Mesendoderm (in vitro differentiated cells): ENCODE measurements at regions not wholly inside any gene's neighbourhood (a gene's known extent, or its start where the extent isn't known, plus 50 kb on each side); places are given as distances from the start of the nearest gene placed in this dataset.
"Not testable (repeated sequence)": the region's sequence is repeated elsewhere in the genome, so short reads cannot be mapped to it uniquely, and the experiment has no call there.

Experiments
- DNase-seq: peaks from one replicate; pipeline ENCODE4 v3.0.0; 2013
- H2AK5ac ChIP-seq: 2 replicates; pipeline ENCODE4 v1.6.1; 2013; ENCODE audit warnings: low read length, inconsistent platforms
- H2BK120ac ChIP-seq: 2 replicates; pipeline ENCODE4 v1.6.1; 2013; ENCODE audit warnings: low read depth, mild to moderate bottlenecking, low read length, moderate library complexity, mixed read lengths
- H2BK15ac ChIP-seq: replicated peaks from 2 replicates; pipeline ENCODE4 v1.6.1; 2013; ENCODE audit warnings: low read depth, mild to moderate bottlenecking, moderate library complexity
- H2BK5ac ChIP-seq: 2 replicates; pipeline ENCODE4 v1.6.1; 2013; ENCODE audit warnings: low read length, inconsistent platforms
- H3K18ac ChIP-seq: 2 replicates; pipeline ENCODE4 v1.6.1; 2013; ENCODE audit warnings: mild to moderate bottlenecking, low read length, mixed read lengths
- H3K23ac ChIP-seq: one replicate; pipeline ENCODE4 v1.6.1; 2013; ENCODE audit warnings: low read length
- H3K27ac ChIP-seq: 2 replicates; pipeline ENCODE4 v1.5.1; 2013; ENCODE audit warnings: low read depth, mild to moderate bottlenecking, inconsistent platforms, low read length, moderate library complexity
- H3K27me3 ChIP-seq: 2 replicates; pipeline ENCODE4 v1.6.1; 2013; ENCODE audit warnings: low read length, control low read depth, mild to moderate bottlenecking, inconsistent platforms; ENCODE audit not compliant: insufficient read depth, poor library complexity
- H3K36me3 ChIP-seq: 2 replicates; pipeline ENCODE4 v1.6.1; 2013; ENCODE audit warnings: low read length, inconsistent platforms; ENCODE audit not compliant: control insufficient read depth, insufficient read depth
- H3K4ac ChIP-seq: one replicate; pipeline ENCODE4 v1.6.1; 2013; ENCODE audit warnings: low read depth, mild to moderate bottlenecking, low read length, moderate library complexity
- H3K4me1 ChIP-seq: 2 replicates; pipeline ENCODE4 v1.6.1; 2013; ENCODE audit warnings: low read depth, low read length, inconsistent platforms; ENCODE audit not compliant: control insufficient read depth
- H3K4me2 ChIP-seq: 2 replicates; pipeline ENCODE4 v1.6.1; 2013; ENCODE audit warnings: low read length
- H3K4me3 ChIP-seq: 2 replicates; pipeline ENCODE4 v1.5.1; 2013; ENCODE audit warnings: mild to moderate bottlenecking, low read length
- H3K56ac ChIP-seq: one replicate; pipeline ENCODE4 v1.6.1; 2013; ENCODE audit warnings: low read length
- H3K79me1 ChIP-seq: 2 replicates; pipeline ENCODE4 v1.6.1; 2013; ENCODE audit warnings: low read length, inconsistent platforms
- H3K79me2 ChIP-seq: 2 replicates; pipeline ENCODE4 v1.6.1; 2013; ENCODE audit warnings: mild to moderate bottlenecking, low read length; ENCODE audit not compliant: control insufficient read depth, insufficient read depth
- H3K9ac ChIP-seq: 2 replicates; pipeline ENCODE4 v1.6.1; 2013; ENCODE audit warnings: low read length, inconsistent platforms
- H4K5ac ChIP-seq: one replicate; pipeline ENCODE4 v1.6.1; 2013; ENCODE audit warnings: low read length
- H4K8ac ChIP-seq: one replicate; pipeline ENCODE4 v1.6.1; 2013; ENCODE audit warnings: low read depth, mild to moderate bottlenecking, control low read depth, low read length, moderate library complexity
- WGBS: extraction: QIAGEN DNeasy Blood & Tissue Kit; methylation state at CpG from one replicate; pipeline ENCODE4 v1.1.7; 2013; ENCODE audit warnings: low lambda C conversion rate, missing lambda C conversion rate; ENCODE audit not compliant: insufficient coverage; ENCODE audit errors: extremely low coverage; 5-methylcytosine and 5-hydroxymethylcytosine counted together

GRCh38 chr4:16416601-16417000 is 190.3 kb upstream of the TAPT1 start:
- no peak overlapping the region for H4K5ac ChIP-seq
- H3K18ac ChIP-seq: no peak overlapping the region
- H3K9ac ChIP-seq: no peak overlapping the region
- H3K79me1 ChIP-seq: no peaks in the 10 kb centered on the region
- H3K4ac ChIP-seq: no peak overlapping the region
- no peaks in the 10 kb centered on the region for H3K36me3 ChIP-seq
- no peak overlapping the region for H2AK5ac ChIP-seq
- DNase-seq: no peak
- H3K79me2 ChIP-seq: no peaks in the 10 kb centered on the region
- no peaks in the 10 kb centered on the region for H3K27me3 ChIP-seq
- H2BK15ac ChIP-seq: no peak overlapping the region
- no peak overlapping the region for H2BK120ac ChIP-seq
- no peak overlapping the region for H3K4me3 ChIP-seq
- H3K4me2 ChIP-seq: no peak overlapping the region
- H4K8ac ChIP-seq: no peak overlapping the region
- H3K23ac ChIP-seq: no peak overlapping the region
- H2BK5ac ChIP-seq: no peak overlapping the region
- no peak overlapping the region for H3K27ac ChIP-seq
- no peak overlapping the region for H3K56ac ChIP-seq
- no peaks in the 10 kb centered on the region for H3K4me1 ChIP-seq

DNA sequence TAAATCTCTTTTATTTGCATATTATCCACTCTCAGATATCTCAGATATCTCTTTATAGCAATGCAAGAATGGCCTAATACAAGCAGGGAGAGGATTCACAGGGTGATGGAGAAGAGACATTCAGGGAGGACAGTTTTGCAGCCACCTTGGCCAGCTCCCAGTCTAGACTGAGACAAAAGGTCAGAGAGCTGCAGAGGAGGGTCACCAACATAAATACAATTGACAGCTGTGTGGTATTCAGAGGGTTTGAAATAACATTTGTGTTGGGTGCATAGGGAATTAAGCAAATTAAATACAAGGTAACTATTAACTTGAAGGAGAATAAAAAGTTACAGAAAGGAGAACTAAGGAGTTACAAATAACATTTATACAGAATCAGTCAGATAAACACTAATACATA is 189.5 kb upstream of the TAPT1 start:
- Histone ChIP-seq H4K8ac (no peak overlapping the region), H3K4ac (no peak overlapping the region), H3K4me1 (no peaks in the 10 kb centered on the region), H2AK5ac (no peak overlapping the region), H3K79me2 (no peaks in the 10 kb centered on the region), H3K36me3 (no peaks in the 10 kb centered on the region), H3K27ac (no peak overlapping the region), H2BK120ac (no peak overlapping the region), H3K56ac (no peak overlapping the region), H3K79me1 (no peaks in the 10 kb centered on the region), H3K4me3 (no peak overlapping the region), H3K18ac (no peak overlapping the region), H4K5ac (no peak overlapping the region), H3K23ac (no peak overlapping the region), H2BK15ac (no peak overlapping the region), H3K27me3 (no peaks in the 10 kb centered on the region), H2BK5ac (no peak overlapping the region), H3K4me2 (no peak overlapping the region), H3K9ac (no peak overlapping the region)
- DNase-seq: no peak

- Histone ChIP-seq H3K18ac (no peak overlapping the region), H3K4me3 (no peak overlapping the region), H3K27me3 (no peaks in the 10 kb centered on the region), H3K79me1 (no peaks in the 10 kb centered on the region), H3K9ac (no peak overlapping the region), H3K4me2 (no peak overlapping the region), H3K56ac (no peak overlapping the region), H2BK5ac (no peak overlapping the region), H2AK5ac (no peak overlapping the region), H3K23ac (no peak overlapping the region), H2BK120ac (no peak overlapping the region), H3K4ac (no peak overlapping the region), H3K79me2 (no peaks in the 10 kb centered on the region), H4K8ac (no peak overlapping the region), H3K4me1 (no peaks in the 10 kb centered on the region), H2BK15ac (no peak overlapping the region), H3K27ac (no peak overlapping the region), H4K5ac (no peak overlapping the region), H3K36me3 (no peaks in the 10 kb centered on the region)
- WGBS: no CpG with 5 or more reads among the region's 10 CpGs
- peak; percentile 11 for DNase-seq
Observed at GRCh38 chr4:16413814-16414555, 187.7 kb upstream of the TAPT1 start.

DNA sequence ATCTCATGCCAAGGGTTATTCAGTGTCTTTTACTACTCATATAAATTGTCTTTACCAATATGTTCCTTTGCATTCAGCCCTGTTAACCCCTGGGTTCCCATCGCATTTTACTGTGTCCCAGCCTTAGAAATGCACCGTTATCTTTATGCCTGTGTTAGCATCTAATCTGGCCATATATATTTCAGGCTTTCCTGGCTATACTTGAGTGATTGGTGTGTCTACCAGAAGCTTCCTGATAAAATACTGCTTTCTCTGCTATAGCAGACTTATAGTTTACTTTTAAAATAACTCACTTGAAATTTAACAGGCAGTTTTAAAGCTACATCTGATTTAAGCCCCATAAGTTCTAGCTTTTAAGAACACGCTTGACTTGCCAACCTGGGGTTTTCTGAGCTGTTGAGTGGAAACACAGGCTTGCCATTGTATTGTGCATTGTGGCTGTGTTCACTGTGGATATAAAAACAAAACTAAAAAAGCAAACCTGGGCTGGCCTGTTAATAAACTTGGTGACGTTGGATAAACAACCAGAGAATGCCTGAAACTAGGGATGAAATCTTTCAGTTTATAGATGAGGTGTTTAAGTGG is 185.3 kb upstream of the TAPT1 start:
- no CpG with 5 or more reads among the region's 4 CpGs for WGBS
- no peak overlapping the region for H4K5ac ChIP-seq
- H3K27me3 ChIP-seq: no peaks in the 10 kb centered on the region

GRCh38 chr4:16393216-16393615 is 166.9 kb upstream of the TAPT1 start:
- not testable (repeated sequence) for H3K23ac ChIP-seq, H3K4me3 ChIP-seq, H2BK5ac ChIP-seq, H3K27ac ChIP-seq, H3K4ac ChIP-seq, H3K79me2 ChIP-seq, H3K79me1 ChIP-seq, H3K27me3 ChIP-seq, H3K36me3 ChIP-seq, H3K4me1 ChIP-seq, DNase-seq, H3K18ac ChIP-seq, H2AK5ac ChIP-seq, H2BK15ac ChIP-seq, H4K8ac ChIP-seq, H3K56ac ChIP-seq, H4K5ac ChIP-seq, H3K9ac ChIP-seq, H2BK120ac ChIP-seq, H3K4me2 ChIP-seq
- WGBS: no CpG with 5 or more reads among the region's 32 CpGs

More for the DNA sequence above, 185.3 kb upstream of the TAPT1 start:
- Histone ChIP-seq H3K23ac (no peak overlapping the region), H3K56ac (no peak overlapping the region), H3K36me3 (no peaks in the 10 kb centered on the region), H3K79me1 (no peaks in the 10 kb centered on the region), H2BK5ac (no peak overlapping the region), H2BK120ac (no peak overlapping the region), H3K4ac (no peak overlapping the region), H3K79me2 (no peaks in the 10 kb centered on the region), H2BK15ac (no peak overlapping the region), H2AK5ac (no peak overlapping the region), H3K27ac (no peak overlapping the region), H3K4me3 (no peak overlapping the region), H3K4me2 (no peak overlapping the region), H3K18ac (no peak overlapping the region), H4K8ac (no peak overlapping the region), H3K4me1 (no peaks in the 10 kb centered on the region), H3K9ac (no peak overlapping the region)
- DNase-seq: no peak

GRCh38 chr4:16391196-16391595 is 164.9 kb upstream of the TAPT1 start:
- Histone ChIP-seq H3K79me1 (no peaks in the 10 kb centered on the region), H4K5ac (no peak overlapping the region), H2AK5ac (no peak overlapping the region), H3K23ac (no peak overlapping the region), H4K8ac (no peak overlapping the region), H3K4ac (no peak overlapping the region), H2BK15ac (no peak overlapping the region), H2BK120ac (no peak overlapping the region), H3K4me2 (no peak overlapping the region), H3K36me3 (no peaks in the 10 kb centered on the region), H2BK5ac (no peak overlapping the region), H3K27ac (no peak overlapping the region), H3K18ac (no peak overlapping the region), H3K4me1 (no peaks in the 10 kb centered on the region), H3K4me3 (no peak overlapping the region), H3K79me2 (no peaks in the 10 kb centered on the region), H3K56ac (no peak overlapping the region), H3K27me3 (no peaks in the 10 kb centered on the region), H3K9ac (no peak overlapping the region)
- DNase-seq: no peak
- no CpG with 5 or more reads among the region's 3 CpGs for WGBS
